ENCODE measurements at regions not wholly inside any gene's neighbourhood (a gene's known extent, or its start where the extent isn't known, plus 50 kb on each side); places are given as distances from the start of the nearest gene placed in this dataset.

- ChIA-PET CTCF (no interaction called here), POLR2A (no interaction called here)
- WGBS (ENCODE audit: insufficient coverage) = 77% methylated on average over 2 of the region's 2 CpGs
- Mint-ChIP-seq H3K9me3 (peaks cover 0 to 8% (median 5%) of the 10 kb centered on the region in 3 donors), H3K36me3 (no peaks in the 10 kb centered on the region), H3K4me3 (no peak overlapping the region), H3K27me3 (peaks cover 1 to 6% of the 10 kb centered on the region in 2 donors), H3K27ac (no peak overlapping the region), H3K4me1 (no peaks in the 10 kb centered on the region)
- Histone ChIP-seq H3K27me3 (replicated peaks in 1 of 2; ENCODE audit: control insufficient read depth in 2 of 2, extremely low read depth in 1 of 2, insufficient read depth in 2 of 2, low read length in 1 of 2) (peaks cover 0 to 4% of the 10 kb centered on the region in 2 experiments), H3K9me3 (no peaks in the 10 kb centered on the region), H3K4me1 (ENCODE audit: control insufficient read depth in 1 of 2, extremely low read depth in 1 of 2, insufficient read depth in 2 of 2, low read length in 2 of 2) (no peaks in the 10 kb centered on the region), H3K36me3 (ENCODE audit: control insufficient read depth in 2 of 2, extremely low read depth in 1 of 2, insufficient read depth in 1 of 2, low read length in 1 of 2) (no peaks in the 10 kb centered on the region), H3K27ac (ENCODE audit: low read length) (no peak overlapping the region), H3K4me3 (ENCODE audit: control insufficient read depth in 1 of 2, extremely low read depth in 1 of 2, low read length in 1 of 2) (no peak overlapping the region)
- DNase-seq = no peak
- ATAC-seq (replicated peaks in 1 of 4) = no peak
Measured at GRCh38 chr10:44849936-44850335, 61.2 kb upstream of the TMEM72 start.

GRCh38 chr10:44850356-44850934, 60.7 kb upstream of the TMEM72 start:
- whole genome bisulfite sequencing (ENCODE audit: insufficient coverage) = 78% methylated on average over 5 of the region's 8 CpGs
- POLR2A ChIA-PET = no interaction called here
- Mint-ChIP-seq H3K4me3 (no peak overlapping the region), H3K36me3 (no peaks in the 10 kb centered on the region), H3K27me3 (peaks cover 1 to 6% of the 10 kb centered on the region in 2 donors), H3K27ac (no peak overlapping the region), H3K4me1 (no peaks in the 10 kb centered on the region), H3K9me3 (peaks cover 0 to 8% (median 5%) of the 10 kb centered on the region in 3 donors)
- ATAC-seq (replicated peaks in 1 of 4) (no peak), DNase-seq (no peak)
- Histone ChIP-seq H3K9me3 (no peaks in the 10 kb centered on the region), H3K36me3 (ENCODE audit: control insufficient read depth in 2 of 2, extremely low read depth in 1 of 2, insufficient read depth in 1 of 2, low read length in 1 of 2) (no peaks in the 10 kb centered on the region), H3K4me1 (ENCODE audit: control insufficient read depth in 1 of 2, extremely low read depth in 1 of 2, insufficient read depth in 2 of 2, low read length in 2 of 2) (no peaks in the 10 kb centered on the region), H3K27me3 (replicated peaks in 1 of 2; ENCODE audit: control insufficient read depth in 2 of 2, extremely low read depth in 1 of 2, insufficient read depth in 2 of 2, low read length in 1 of 2) (peaks cover 0 to 4% of the 10 kb centered on the region in 2 experiments), H3K27ac (ENCODE audit: low read length) (no peak overlapping the region), H3K4me3 (ENCODE audit: control insufficient read depth in 1 of 2, extremely low read depth in 1 of 2, low read length in 1 of 2) (no peak overlapping the region)
- CTCF ChIA-PET = interaction anchor here in 1 of 2 donors (0.7 kb wide), 1 partner anchor 16 kb away, joined by 3 read pairs; no protein-coding TSS in a partner anchor

DNA sequence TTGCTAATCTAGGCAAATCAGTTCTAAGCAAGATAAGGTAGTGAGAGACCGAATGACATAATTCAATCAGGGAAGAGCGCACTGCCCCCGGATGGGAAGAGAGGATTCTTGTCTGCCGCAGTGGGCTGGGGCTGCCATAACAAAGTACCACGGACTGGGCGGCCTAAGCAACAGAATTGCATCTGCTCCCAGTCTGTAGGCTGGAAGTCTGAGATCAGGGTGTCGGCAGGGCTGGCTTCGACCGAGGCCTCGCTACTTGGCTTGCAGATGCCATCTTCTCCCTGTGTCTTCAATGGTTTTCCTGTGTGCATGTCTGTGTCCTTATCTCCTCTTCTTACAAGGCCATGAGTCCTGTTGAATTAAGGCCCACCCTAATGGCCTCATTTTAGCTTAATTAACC, 59.7 kb upstream of the TMEM72 start:
- H3K9me3 ChIP-seq = no peaks in the 10 kb centered on the region
- no peak for DNase-seq
- Mint-ChIP-seq H3K4me1 (no peaks in the 10 kb centered on the region), H3K36me3 (no peaks in the 10 kb centered on the region), H3K4me3 (no peak overlapping the region), H3K27ac (no peak overlapping the region), H3K27me3 (peaks cover 0 to 6% of the 10 kb centered on the region in 2 donors), H3K9me3 (peaks cover 0 to 8% (median 5%) of the 10 kb centered on the region in 3 donors)
- H3K27ac ChIP-seq (ENCODE audit: low read length) = no peak overlapping the region
- CTCF ChIA-PET = no interaction called here
- peaks cover 0 to 4% of the 10 kb centered on the region in 2 experiments for H3K27me3 ChIP-seq (replicated peaks in 1 of 2; ENCODE audit: control insufficient read depth in 2 of 2, extremely low read depth in 1 of 2, insufficient read depth in 2 of 2, low read length in 1 of 2)
- no peak overlapping the region for H3K4me3 ChIP-seq (ENCODE audit: control insufficient read depth in 1 of 2, extremely low read depth in 1 of 2, low read length in 1 of 2)
- ATAC-seq (replicated peaks in 1 of 4) = no peak
- no peaks in the 10 kb centered on the region for H3K4me1 ChIP-seq (ENCODE audit: control insufficient read depth in 1 of 2, extremely low read depth in 1 of 2, insufficient read depth in 2 of 2, low read length in 2 of 2)
- POLR2A ChIA-PET = no interaction called here
- H3K36me3 ChIP-seq (ENCODE audit: control insufficient read depth in 2 of 2, extremely low read depth in 1 of 2, insufficient read depth in 1 of 2, low read length in 1 of 2) = no peaks in the 10 kb centered on the region
- whole genome bisulfite sequencing (ENCODE audit: insufficient coverage) = 94% methylated on average over 10 of the region's 10 CpGs

- no peak overlapping the region for H3K4me3 Mint-ChIP-seq
- POLR2A ChIA-PET = no interaction called here
- H3K4me1 ChIP-seq (ENCODE audit: control insufficient read depth in 1 of 2, extremely low read depth in 1 of 2, insufficient read depth in 2 of 2, low read length in 2 of 2) = no peaks in the 10 kb centered on the region
- H3K4me1 Mint-ChIP-seq = no peaks in the 10 kb centered on the region
- peaks cover 0 to 6% of the 10 kb centered on the region in 2 donors for H3K27me3 Mint-ChIP-seq
- H3K36me3 Mint-ChIP-seq = no peaks in the 10 kb centered on the region
- H3K27me3 ChIP-seq (replicated peaks in 1 of 2; ENCODE audit: control insufficient read depth in 2 of 2, extremely low read depth in 1 of 2, insufficient read depth in 2 of 2, low read length in 1 of 2) = peaks cover 0 to 4% of the 10 kb centered on the region in 2 experiments
- 91% methylated on average over 8 of the region's 8 CpGs for WGBS (ENCODE audit: insufficient coverage)
- peaks cover 0 to 8% (median 5%) of the 10 kb centered on the region in 3 donors for H3K9me3 Mint-ChIP-seq
- no peak for ATAC-seq (replicated peaks in 1 of 4)
- H3K36me3 ChIP-seq (ENCODE audit: control insufficient read depth in 2 of 2, extremely low read depth in 1 of 2, insufficient read depth in 1 of 2, low read length in 1 of 2) = no peaks in the 10 kb centered on the region
- CTCF ChIA-PET = no interaction called here
- no peak overlapping the region for H3K27ac ChIP-seq (ENCODE audit: low read length)
- H3K27ac Mint-ChIP-seq = no peak overlapping the region
- H3K4me3 ChIP-seq (ENCODE audit: control insufficient read depth in 1 of 2, extremely low read depth in 1 of 2, low read length in 1 of 2) = no peak overlapping the region
- DNase-seq = no peak
- H3K9me3 ChIP-seq = no peaks in the 10 kb centered on the region
Measured at GRCh38 chr10:44851881-44852280, 59.3 kb upstream of the TMEM72 start.

- POLR2A ChIA-PET = no interaction called here
- no peak for ATAC-seq (replicated peaks in 1 of 4)
Measured at GRCh38 chr10:44853148-44853734, 57.9 kb upstream of the TMEM72 start.

GRCh38 chr10:44853796-44854195, 57.3 kb upstream of the TMEM72 start:
- no peaks in the 10 kb centered on the region for H3K4me1 ChIP-seq (ENCODE audit: control insufficient read depth in 1 of 2, extremely low read depth in 1 of 2, insufficient read depth in 2 of 2, low read length in 2 of 2)
- ATAC-seq (replicated peaks in 1 of 4) = no peak
- no peaks in the 10 kb centered on the region for H3K4me1 Mint-ChIP-seq
- no peak overlapping the region for H3K27ac ChIP-seq (ENCODE audit: low read length)
- no peak overlapping the region for H3K27ac Mint-ChIP-seq
- H3K36me3 Mint-ChIP-seq = no peaks in the 10 kb centered on the region
- ChIA-PET POLR2A (no interaction called here), CTCF (interaction anchor here in 1 of 2 donors (1.0 kb wide), 1 partner anchor 20 kb away, joined by 3 read pairs; no protein-coding TSS in a partner anchor)
- no peak for DNase-seq
- H3K27me3 ChIP-seq (replicated peaks in 1 of 2; ENCODE audit: control insufficient read depth in 2 of 2, extremely low read depth in 1 of 2, insufficient read depth in 2 of 2, low read length in 1 of 2) = peaks cover 0 to 2% of the 10 kb centered on the region in 2 experiments
- H3K9me3 Mint-ChIP-seq = peaks cover 0 to 3% (median 2%) of the 10 kb centered on the region in 3 donors
- no peaks in the 10 kb centered on the region for H3K9me3 ChIP-seq
- H3K27me3 Mint-ChIP-seq = peaks cover 0 to 6% of the 10 kb centered on the region in 2 donors
- H3K4me3 Mint-ChIP-seq = no peak overlapping the region
- H3K4me3 ChIP-seq (ENCODE audit: control insufficient read depth in 1 of 2, extremely low read depth in 1 of 2, low read length in 1 of 2) = no peak overlapping the region
- H3K36me3 ChIP-seq (ENCODE audit: control insufficient read depth in 2 of 2, extremely low read depth in 1 of 2, insufficient read depth in 1 of 2, low read length in 1 of 2) = no peaks in the 10 kb centered on the region
- WGBS (ENCODE audit: insufficient coverage) = 80% methylated on average over 4 of the region's 6 CpGs

More at GRCh38 chr10:44853148-44853734, 57.9 kb upstream of the TMEM72 start:
- no peaks in the 10 kb centered on the region for H3K4me1 Mint-ChIP-seq
- Histone ChIP-seq H3K27ac (ENCODE audit: low read length) (no peak overlapping the region), H3K27me3 (replicated peaks in 1 of 2; ENCODE audit: control insufficient read depth in 2 of 2, extremely low read depth in 1 of 2, insufficient read depth in 2 of 2, low read length in 1 of 2) (peaks cover 0 to 2% of the 10 kb centered on the region in 2 experiments), H3K9me3 (no peaks in the 10 kb centered on the region), H3K36me3 (ENCODE audit: control insufficient read depth in 2 of 2, extremely low read depth in 1 of 2, insufficient read depth in 1 of 2, low read length in 1 of 2) (no peaks in the 10 kb centered on the region), H3K4me3 (ENCODE audit: control insufficient read depth in 1 of 2, extremely low read depth in 1 of 2, low read length in 1 of 2) (no peak overlapping the region), H3K4me1 (ENCODE audit: control insufficient read depth in 1 of 2, extremely low read depth in 1 of 2, insufficient read depth in 2 of 2, low read length in 2 of 2) (no peaks in the 10 kb centered on the region)
- DNase-seq = no peak
- CTCF ChIA-PET = interaction anchor here in 1 of 2 donors (1.0 to 1.1 kb wide), 2 partner anchors 20 to 60 kb away, joined by 3 read pairs; no protein-coding TSS in a partner anchor
- peaks cover 0 to 8% (median 5%) of the 10 kb centered on the region in 3 donors for H3K9me3 Mint-ChIP-seq
- no peak overlapping the region for H3K4me3 Mint-ChIP-seq
- WGBS (ENCODE audit: insufficient coverage) = 50% methylated on average over 1 of the region's 1 CpG
- no peak overlapping the region for H3K27ac Mint-ChIP-seq
- H3K36me3 Mint-ChIP-seq = no peaks in the 10 kb centered on the region
- peaks cover 0 to 6% of the 10 kb centered on the region in 2 donors for H3K27me3 Mint-ChIP-seq
